Stomach (tissue), 8 donors: ENCODE measurements at regions not wholly inside any gene's neighbourhood (a gene's known extent, or its start where the extent isn't known, plus 50 kb on each side); places are given as distances from the start of the nearest gene placed in this dataset.

Source experiments
- DNase-seq, 2 donors: peaks; one replicate each; pipeline versions ENCODE4 v3.0.0 to v3.0.0-alpha.2; 2013 to 2019
- H3K27ac ChIP-seq, 5 donors: fragments of 200-600 bp in 4 of 5; sonication (generic) in 4 of 5; one replicate each; pipeline ENCODE4 v1.5.1; 2013 to 2019; ENCODE audit warnings: mild to moderate bottlenecking in 1 of 5, moderate library complexity in 1 of 5
- H3K27me3 ChIP-seq, 3 donors: fragments of 200-600 bp; sonication (generic); one replicate each; pipeline ENCODE4 v1.5.1; 2017 to 2019; ENCODE audit warnings: mixed run types in 1 of 3
- H3K36me3 ChIP-seq, 4 donors: fragments of 200-600 bp; sonication (generic); 1 replicate in 3 of 4; 2 replicates in 1 of 4; pipeline ENCODE4 v1.5.1; 2016 to 2019
- H3K4me1 ChIP-seq, 4 donors: fragments of 200-600 bp; sonication (generic); one replicate each; pipeline ENCODE4 v1.5.1; 2016 to 2019
- H3K4me3 ChIP-seq, 4 donors: fragments of 200-600 bp; sonication (generic) in 3 of 4; one replicate each; pipeline ENCODE4 v1.5.1; 2016 to 2019; ENCODE audit warnings: mild to moderate bottlenecking in 1 of 4
- H3K9me3 ChIP-seq, 4 donors: fragments of 200-600 bp; sonication (generic); one replicate each; pipeline ENCODE4 v1.5.1; 2016 to 2019
- EP300 ChIP-seq: sonication (generic); formaldehyde crosslinking; IDR thresholded peaks from one replicate; pipeline ENCODE4 v1.6.1; 2017; ENCODE audit warnings: antibody characterized with exemption
- POLR2A ChIP-seq, 4 donors: fragments of 450-650 bp; IDR thresholded peaks; one replicate each; pipeline ENCODE4 v1.6.1; 2016; ENCODE audit warnings: antibody characterized with exemption in 4 of 4, control low read depth in 2 of 4, mild to moderate bottlenecking in 1 of 4, moderate library complexity in 1 of 4
- POLR2AphosphoS5 ChIP-seq, 3 donors: sonication (generic); formaldehyde crosslinking; IDR thresholded peaks; one replicate each; pipeline ENCODE4 v1.6.1; 2016; ENCODE audit warnings: antibody characterized with exemption in 3 of 3
- WGBS, 5 donors: extraction: QIAGEN DNeasy Blood & Tissue Kit in 3 of 5; methylation state at CpG; one replicate each; pipeline versions ENCODE4 v1.1.5 to v1.1.7; 2013 to 2018; 5-methylcytosine and 5-hydroxymethylcytosine counted together
- intact Hi-C: fragments of 100-400 bp; cut with DNase I; formaldehyde crosslinking; loops from one replicate; pipeline ENCODE4 v1.15.1; 2023; ENCODE audit warnings: low total_unique reads
- TF ChIP-seq, protein P1 (sequence below), 7 experiments: fragments of 450-650 bp in 4 of 7; fragments of 200-600 bp in 3 of 7; sonication (generic) in 3 of 7; IDR thresholded peaks; one replicate each; pipeline ENCODE4 v1.5.1; 2016 to 2019; ENCODE audit warnings: antibody characterized with exemption in 7 of 7, control low read depth in 2 of 7, mild to moderate bottlenecking in 1 of 7
- donor health status: healthy with polysubstance abuse.
- donor health status: Bipolar disorder and iron deficiency.
- donor health status: healthy.

DNA sequence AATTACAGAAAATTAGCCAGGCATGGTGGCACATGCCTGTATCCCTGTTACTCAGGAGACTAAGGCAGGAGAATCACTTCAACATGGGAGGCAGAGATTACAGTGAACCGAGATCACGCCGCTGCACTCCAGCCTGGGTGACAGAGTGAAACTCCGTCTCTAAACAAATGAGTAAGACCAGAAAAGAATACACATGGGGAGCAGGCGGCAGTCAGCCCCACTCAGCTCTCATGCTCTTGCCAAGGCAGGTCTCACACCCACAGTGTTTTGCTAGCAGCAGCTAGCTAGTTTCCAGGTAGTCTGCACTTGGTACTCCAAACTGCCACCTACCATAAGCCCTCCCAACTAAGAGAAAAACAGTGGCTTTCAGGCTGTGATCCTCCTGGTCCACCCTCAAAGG is 722.3 kb upstream of the CTNND2 start:
- Histone ChIP-seq H3K27ac (no peak overlapping the region), H3K27me3 (no peaks in the 10 kb centered on the region), H3K4me1 (no peaks in the 10 kb centered on the region), H3K9me3 (peaks cover 0 to 13% (median 6%) of the 10 kb centered on the region in 4 donors), H3K4me3 (no peak overlapping the region), H3K36me3 (no peaks in the 10 kb centered on the region)
- intact Hi-C loops: no loop called here
- DNase-seq: no peak
- TF ChIP-seq POLR2A (IDR thresholded peaks at IDR 0.05) (no peak), POLR2AphosphoS5 (IDR thresholded peaks at IDR 0.05) (no peak), EP300 (no peak)
- TF ChIP-seq, protein P1, sequence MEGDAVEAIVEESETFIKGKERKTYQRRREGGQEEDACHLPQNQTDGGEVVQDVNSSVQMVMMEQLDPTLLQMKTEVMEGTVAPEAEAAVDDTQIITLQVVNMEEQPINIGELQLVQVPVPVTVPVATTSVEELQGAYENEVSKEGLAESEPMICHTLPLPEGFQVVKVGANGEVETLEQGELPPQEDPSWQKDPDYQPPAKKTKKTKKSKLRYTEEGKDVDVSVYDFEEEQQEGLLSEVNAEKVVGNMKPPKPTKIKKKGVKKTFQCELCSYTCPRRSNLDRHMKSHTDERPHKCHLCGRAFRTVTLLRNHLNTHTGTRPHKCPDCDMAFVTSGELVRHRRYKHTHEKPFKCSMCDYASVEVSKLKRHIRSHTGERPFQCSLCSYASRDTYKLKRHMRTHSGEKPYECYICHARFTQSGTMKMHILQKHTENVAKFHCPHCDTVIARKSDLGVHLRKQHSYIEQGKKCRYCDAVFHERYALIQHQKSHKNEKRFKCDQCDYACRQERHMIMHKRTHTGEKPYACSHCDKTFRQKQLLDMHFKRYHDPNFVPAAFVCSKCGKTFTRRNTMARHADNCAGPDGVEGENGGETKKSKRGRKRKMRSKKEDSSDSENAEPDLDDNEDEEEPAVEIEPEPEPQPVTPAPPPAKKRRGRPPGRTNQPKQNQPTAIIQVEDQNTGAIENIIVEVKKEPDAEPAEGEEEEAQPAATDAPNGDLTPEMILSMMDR (IDR thresholded peaks at IDR 0.05): no peak
- WGBS, 5 donors: 87 to 97% (median 94%) methylated on average over 5 of the region's 5 CpGs

DNA sequence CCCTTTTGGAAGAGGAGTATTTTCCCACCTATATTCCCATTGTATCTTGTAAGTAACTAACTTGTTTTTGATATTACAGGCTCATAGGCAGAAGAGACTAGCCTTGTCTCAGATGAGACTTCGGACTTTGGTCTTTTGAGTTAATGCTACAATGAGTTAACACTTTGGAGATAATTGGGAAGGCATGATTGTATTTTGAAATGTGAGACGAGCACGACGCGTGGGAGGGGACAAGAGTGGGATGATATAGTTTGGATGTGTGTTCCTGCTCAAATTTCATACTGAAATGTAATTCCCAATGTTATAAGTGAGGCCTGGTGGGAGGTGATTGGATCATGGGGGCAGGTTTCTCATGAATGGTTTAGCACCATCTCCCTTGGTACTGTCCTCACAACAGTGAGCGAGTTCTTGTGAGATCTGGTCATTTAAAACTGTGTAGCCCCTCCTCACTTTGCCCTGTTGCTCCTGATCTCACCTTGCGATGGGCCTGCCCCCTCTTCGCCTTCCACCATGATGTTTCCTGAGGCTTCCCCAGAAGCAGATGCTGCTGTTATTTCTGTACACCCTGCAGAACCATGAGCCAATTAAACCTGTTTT is 721.5 kb upstream of the CTNND2 start:
- no peak for TF ChIP-seq EP300
- TF ChIP-seq POLR2A (IDR thresholded peaks at IDR 0.05): no peak
- TF ChIP-seq, protein P1 (IDR thresholded peaks at IDR 0.05): no peak
- TF ChIP-seq POLR2AphosphoS5 (IDR thresholded peaks at IDR 0.05): no peak
- peaks cover 0 to 16% (median 6%) of the 10 kb centered on the region in 4 donors for H3K9me3 ChIP-seq
- no peaks in the 10 kb centered on the region for H3K27me3 ChIP-seq
- intact Hi-C loops: no loop called here
- DNase-seq: no peak
- H3K4me3 ChIP-seq: no peak overlapping the region
- H3K4me1 ChIP-seq: no peaks in the 10 kb centered on the region
- no peak overlapping the region for H3K27ac ChIP-seq
- no peaks in the 10 kb centered on the region for H3K36me3 ChIP-seq
- 75 to 79% (median 78%) methylated on average over 8 of the region's 8 CpGs for WGBS, 5 donors

DNA sequence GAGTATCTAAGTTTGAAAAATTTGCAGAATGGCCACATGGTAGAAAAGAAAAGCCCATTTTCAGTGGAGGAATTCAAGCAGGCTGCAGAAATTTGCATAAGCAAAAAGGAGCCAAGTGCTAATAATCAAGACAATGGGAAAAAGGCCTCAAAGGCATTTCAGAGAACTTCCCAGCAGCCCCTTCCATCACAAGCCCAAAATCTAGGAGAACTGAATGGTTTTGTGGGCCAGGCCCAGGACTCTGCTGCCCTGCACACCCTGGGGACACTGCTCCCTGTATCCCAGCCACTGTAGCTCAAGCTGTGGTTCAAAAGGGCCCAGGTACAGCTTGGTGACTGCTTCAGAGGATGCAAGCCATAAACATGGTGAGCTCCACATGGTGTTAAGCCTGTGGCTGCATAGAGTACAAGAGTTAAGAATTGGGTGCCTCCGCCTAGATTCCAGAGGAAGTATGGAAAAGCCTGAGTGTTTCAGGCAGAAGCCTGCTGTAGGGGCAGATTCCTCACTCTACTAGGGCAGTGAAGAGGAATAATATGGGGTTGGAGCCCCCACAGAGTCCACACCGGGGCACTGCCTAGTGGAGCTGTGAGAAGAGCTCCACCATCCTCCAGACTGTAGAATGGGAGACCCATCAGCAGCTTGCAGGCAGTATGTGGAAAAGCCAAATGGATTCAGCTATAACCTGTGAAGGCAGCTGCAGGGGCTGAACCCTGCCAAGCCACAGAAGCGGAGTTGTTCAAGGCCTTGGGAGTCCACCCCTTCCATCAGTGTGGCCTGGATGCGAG is 720.7 kb upstream of the CTNND2 start:
- H3K4me1 ChIP-seq: no peaks in the 10 kb centered on the region

DNA sequence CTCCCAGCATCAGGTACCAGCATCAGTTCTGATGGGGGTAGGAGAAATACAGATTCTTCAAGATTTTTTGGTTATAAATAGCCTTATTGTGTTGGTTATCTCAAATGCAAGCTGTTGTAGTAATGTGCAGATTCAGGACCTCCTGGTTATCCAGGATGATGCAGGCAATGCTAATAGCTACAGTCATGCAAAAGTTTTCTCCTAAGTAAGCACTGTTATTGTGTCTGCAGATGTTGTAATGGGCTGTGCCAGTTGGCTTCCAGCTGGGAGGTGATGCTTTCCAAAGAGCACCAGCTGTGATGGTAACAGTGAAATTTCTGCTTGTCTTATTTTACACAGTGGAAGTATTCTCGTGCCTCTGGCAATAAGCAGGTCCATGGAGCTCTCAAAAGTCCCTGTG is 719.2 kb upstream of the CTNND2 start:
- Histone ChIP-seq H3K4me3 (no peak overlapping the region), H3K27ac (no peak overlapping the region), H3K36me3 (no peaks in the 10 kb centered on the region), H3K9me3 (peaks cover 0 to 18% (median 8%) of the 10 kb centered on the region in 4 donors), H3K4me1 (no peaks in the 10 kb centered on the region), H3K27me3 (no peaks in the 10 kb centered on the region)
- WGBS, 5 donors: 32 to 42% (median 33%) methylated on average over 1 of the region's 1 CpG
- TF ChIP-seq EP300: no peak
- no peak for TF ChIP-seq POLR2A (IDR thresholded peaks at IDR 0.05)
- TF ChIP-seq, protein P1 (IDR thresholded peaks at IDR 0.05): no peak
- no peak for TF ChIP-seq POLR2AphosphoS5 (IDR thresholded peaks at IDR 0.05)
- no peak for DNase-seq
- intact Hi-C loops: no loop called here

More for the DNA sequence above, 720.7 kb upstream of the CTNND2 start:
- no peak overlapping the region for H3K27ac ChIP-seq
- no peaks in the 10 kb centered on the region for H3K27me3 ChIP-seq
- H3K9me3 ChIP-seq: peaks cover 0 to 16% (median 6%) of the 10 kb centered on the region in 4 donors
- intact Hi-C loops: no loop called here
- no peak for DNase-seq
- no peaks in the 10 kb centered on the region for H3K36me3 ChIP-seq
- H3K4me3 ChIP-seq: no peak overlapping the region
- no peak for TF ChIP-seq EP300
- no peak for TF ChIP-seq POLR2AphosphoS5 (IDR thresholded peaks at IDR 0.05)
- TF ChIP-seq POLR2A (IDR thresholded peaks at IDR 0.05): no peak
- TF ChIP-seq, protein P1 (IDR thresholded peaks at IDR 0.05): no peak
- 74 to 87% (median 79%) methylated on average over 3 to 4 of the region's 4 CpGs for WGBS, 5 donors
